Right lobe of liver (tissue), 4 donors: ENCODE measurements at regions not wholly inside any gene's neighbourhood (a gene's known extent, or its start where the extent isn't known, plus 50 kb on each side); places are given as distances from the start of the nearest gene placed in this dataset.

Source experiments
- CTCF ChIP-seq, 4 donors: fragments of 200-600 bp in 3 of 4; fragments of 450-650 bp in 1 of 4; IDR thresholded peaks; one replicate each; pipeline versions ENCODE4 v1.5.1 to v1.8.0; 2016 to 2022; ENCODE audit warnings: antibody characterized with exemption in 4 of 4, mild to moderate bottlenecking in 2 of 4
- POLR2A ChIP-seq: fragments of 450-650 bp; IDR thresholded peaks from one replicate; pipeline ENCODE4 v1.6.1; 2017; ENCODE audit warnings: antibody characterized with exemption, mild to moderate bottlenecking
- donor health status: DM: no; HTN: no; CAD: no.
- donor health status: DM: no; HTN: no; CAD: no.
- donor health status: DM: no; HTN: yes; CAD: no.

- TF ChIP-seq POLR2A (no peak), CTCF (IDR thresholded peaks at IDR 0.05) (no peak)
Measured at GRCh38 chr5:176134529-176135223, 103.5 kb upstream of the SIMC1 start.
